ENCODE measurements at regions not wholly inside any gene's neighbourhood (a gene's known extent, or its start where the extent isn't known, plus 50 kb on each side); places are given as distances from the start of the nearest gene placed in this dataset.

DNA sequence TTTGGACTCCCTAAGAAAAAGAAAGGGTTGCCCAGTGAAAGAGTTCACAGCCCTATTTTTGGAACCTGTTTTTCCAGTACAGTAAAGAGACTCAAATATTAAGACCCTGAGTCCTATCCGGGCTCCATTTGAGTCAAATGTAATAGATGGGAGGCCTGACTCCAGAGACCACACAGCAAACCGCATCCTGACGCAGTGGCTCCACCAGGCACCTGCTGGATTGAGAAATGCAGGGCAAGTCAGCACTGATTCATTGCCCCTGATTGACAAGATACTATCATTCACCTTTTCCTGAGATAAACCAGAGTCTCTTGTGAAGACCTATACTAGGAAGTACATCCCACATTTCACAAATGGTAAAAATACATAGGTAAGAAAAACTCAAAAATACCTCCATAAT, 715.7 kb upstream of the SOX9 start:
- DNase-seq (ENCODE audit: low read depth in 2 of 3, low spot score in 1 of 3), result no peak

- no peak for DNase-seq (ENCODE audit: low read depth in 2 of 3, low spot score in 1 of 3)
Measured at GRCh38 chr17:71407981-71408380, 712.8 kb upstream of the SOX9 start.

- no peak for DNase-seq (ENCODE audit: low read depth in 2 of 3, low spot score in 1 of 3)
Measured at GRCh38 chr17:71409137-71409536, 711.7 kb upstream of the SOX9 start.

DNA sequence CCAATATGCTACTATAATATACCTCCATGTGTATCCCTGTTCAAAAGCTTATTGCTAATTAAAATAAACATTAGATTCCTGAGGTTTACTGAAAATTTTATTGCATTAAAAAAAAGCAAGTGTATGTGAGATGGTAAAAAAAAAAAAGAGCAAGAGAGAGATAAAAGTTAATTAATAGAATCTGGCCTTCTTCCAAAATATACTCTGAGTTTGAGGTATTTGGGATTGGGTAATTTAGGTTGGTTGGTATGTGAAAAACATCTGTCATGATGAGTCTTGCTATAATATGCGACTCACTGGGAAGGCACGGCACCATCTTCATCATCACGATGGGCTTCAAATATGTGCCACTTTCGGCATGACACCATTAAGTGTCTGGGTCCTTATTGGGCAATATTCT, 711.1 kb upstream of the SOX9 start:
- DNase-seq (ENCODE audit: low read depth in 2 of 3, low spot score in 1 of 3), result no peak

- DNase-seq (ENCODE audit: low read depth in 2 of 3, low spot score in 1 of 3), result no peak
Measured at GRCh38 chr17:71412803-71413202, 708.0 kb upstream of the SOX9 start.

DNA sequence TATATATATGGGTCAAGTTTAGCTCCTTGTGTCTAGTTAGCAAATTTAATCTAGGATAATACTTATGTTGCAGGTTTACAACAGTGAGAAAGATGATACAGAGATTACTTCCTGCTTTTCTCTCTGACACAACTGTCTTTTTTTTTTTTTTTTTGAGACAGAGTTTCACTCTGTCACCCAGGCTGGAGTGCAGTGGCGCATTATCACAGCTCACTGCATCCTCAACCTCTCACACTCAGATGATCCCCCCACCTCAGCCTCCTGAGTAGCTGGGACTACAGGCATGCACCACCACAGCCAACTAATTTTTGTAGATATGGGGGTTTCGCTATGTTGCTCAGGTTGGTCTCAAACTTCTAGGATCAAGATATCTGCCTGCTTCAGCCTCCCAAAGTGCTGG, 706.9 kb upstream of the SOX9 start:
- no peak for DNase-seq (ENCODE audit: low read depth in 2 of 3, low spot score in 1 of 3)

DNA sequence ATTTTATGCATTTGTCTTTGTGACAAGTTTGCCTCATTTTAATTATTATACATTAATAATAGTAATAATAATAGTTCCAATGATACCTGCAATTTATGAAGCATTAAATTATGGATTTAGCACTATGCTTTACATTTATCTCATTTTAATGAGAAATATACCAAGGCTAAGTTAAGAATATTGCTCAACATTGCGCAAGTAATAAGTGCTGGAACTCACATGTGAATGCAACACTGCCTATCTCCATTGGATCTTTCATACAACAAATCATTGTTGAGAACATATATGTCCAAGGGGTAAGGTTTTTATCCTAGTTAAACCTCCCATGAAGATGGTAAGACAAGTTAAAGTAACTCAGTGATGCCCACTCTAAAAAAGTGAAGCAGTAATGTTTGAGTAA, 703.7 kb upstream of the SOX9 start:
- no peak for DNase-seq (ENCODE audit: low read depth in 2 of 3, low spot score in 1 of 3)

- DNase-seq (ENCODE audit: low read depth in 2 of 3, low spot score in 1 of 3), result no peak
Measured at GRCh38 chr17:71422968-71423367, 697.9 kb upstream of the SOX9 start.

DNA sequence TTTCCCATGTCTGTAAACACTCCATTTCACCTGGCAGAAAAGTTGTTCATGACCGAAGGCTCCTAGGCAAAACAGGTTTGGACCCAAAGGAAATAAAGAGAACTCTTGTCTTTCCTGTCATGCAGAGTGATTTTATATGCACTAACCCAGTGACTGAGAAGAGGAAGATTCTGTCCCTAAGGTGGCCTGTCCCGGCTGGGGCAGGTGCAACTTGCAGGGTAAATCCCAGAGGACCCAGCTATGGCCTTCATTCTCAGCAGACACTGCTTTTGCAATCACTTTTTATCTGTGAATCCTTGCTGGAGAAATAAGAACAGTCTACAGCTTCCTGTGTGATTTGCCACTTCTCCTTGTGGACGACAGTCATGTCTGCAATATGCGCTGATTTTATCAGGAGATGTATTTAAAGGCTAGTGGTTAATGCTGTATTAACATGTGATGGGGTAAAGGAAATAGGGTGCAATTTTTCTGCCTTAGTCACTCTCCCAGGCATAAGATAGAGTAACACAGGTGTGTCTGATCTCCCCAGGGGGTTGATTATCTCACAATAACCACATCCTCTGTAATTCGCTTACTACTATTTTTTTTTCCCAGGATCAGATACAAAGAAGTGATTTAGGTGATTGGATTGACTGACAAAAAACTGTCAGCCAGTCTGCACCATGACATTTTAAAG, 696.8 kb upstream of the SOX9 start:
- no peak for DNase-seq (ENCODE audit: low read depth in 2 of 3, low spot score in 1 of 3)

GRCh38 chr17:71427801-71428200, 693.0 kb upstream of the SOX9 start:
- DNase-seq (ENCODE audit: low read depth in 2 of 3, low spot score in 1 of 3), result no peak

GRCh38 chr17:71428897-71429296, 691.9 kb upstream of the SOX9 start:
- no peak for DNase-seq (ENCODE audit: low read depth in 2 of 3, low spot score in 1 of 3)

- DNase-seq (ENCODE audit: low read depth in 2 of 3, low spot score in 1 of 3), result no peak
Measured at GRCh38 chr17:71430281-71430680, 690.5 kb upstream of the SOX9 start.

- DNase-seq (ENCODE audit: low read depth in 2 of 3, low spot score in 1 of 3), result no peak
Measured at GRCh38 chr17:71431146-71431545, 689.7 kb upstream of the SOX9 start.

DNA sequence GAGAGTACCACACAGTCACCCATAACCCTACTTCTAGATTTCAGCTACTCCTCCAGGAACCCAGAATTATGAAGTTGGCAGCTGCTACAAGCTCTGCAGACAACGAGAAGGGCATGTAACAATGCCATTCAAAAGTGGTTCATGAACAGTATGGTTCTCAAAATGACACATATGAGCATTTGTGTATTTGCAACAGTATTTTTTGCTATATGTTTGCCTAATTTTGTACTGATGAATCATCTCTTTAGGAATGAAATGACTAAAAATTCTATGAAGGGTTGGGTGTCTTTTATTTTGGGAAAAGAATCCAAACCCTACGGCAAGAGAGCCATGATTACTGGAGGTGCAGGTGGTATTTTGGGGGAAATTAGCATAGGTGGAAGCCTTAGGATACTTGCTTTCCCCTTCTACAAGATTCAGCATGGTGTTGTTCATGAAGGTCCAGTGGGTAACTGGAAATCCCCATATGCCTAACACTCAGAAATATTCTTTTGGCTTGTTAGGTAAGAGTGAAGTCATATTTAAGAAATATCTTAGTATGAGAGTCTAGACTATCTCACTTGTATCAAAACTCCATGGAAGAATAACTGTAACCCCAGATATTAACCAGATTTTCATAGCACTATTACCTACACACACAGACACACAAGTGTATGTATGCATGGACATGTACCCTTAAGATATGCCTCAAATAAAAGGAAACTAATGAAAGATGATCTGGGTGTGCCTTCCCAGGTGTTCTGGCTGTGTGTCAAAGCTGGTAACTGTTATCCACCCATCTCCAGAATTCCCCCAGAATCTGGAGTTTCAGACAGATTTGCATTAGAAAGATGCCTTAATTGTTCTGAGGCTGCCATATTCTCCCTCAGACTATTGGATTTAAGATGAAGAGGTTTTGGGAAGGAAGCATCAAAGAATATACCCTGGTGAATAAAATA, 688.2 kb upstream of the SOX9 start:
- no peak for DNase-seq (ENCODE audit: low read depth in 2 of 3, low spot score in 1 of 3)

DNA sequence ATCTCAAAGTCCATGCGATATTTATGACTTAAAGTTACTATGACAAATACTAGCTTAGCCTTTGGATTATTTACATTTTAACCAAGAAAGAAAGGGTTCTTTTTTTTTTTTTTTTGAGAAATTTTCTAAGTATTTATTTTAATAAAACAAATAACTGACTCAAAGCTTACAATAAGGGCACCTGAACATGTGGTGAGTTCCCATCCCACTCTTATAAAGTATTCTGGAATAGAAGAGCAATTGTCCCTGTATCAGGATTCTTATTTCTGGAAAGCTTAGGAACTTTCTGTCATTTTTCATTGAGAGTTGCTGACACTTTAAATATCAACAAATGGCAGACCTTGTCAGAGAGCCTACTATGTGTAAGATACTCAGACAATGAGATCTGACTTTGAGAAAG, 686.1 kb upstream of the SOX9 start:
- no peak for DNase-seq (ENCODE audit: low read depth in 2 of 3, low spot score in 1 of 3)

- DNase-seq (ENCODE audit: low read depth in 2 of 3, low spot score in 1 of 3), result no peak
Measured at GRCh38 chr17:71436479-71436878, 684.3 kb upstream of the SOX9 start.

DNA sequence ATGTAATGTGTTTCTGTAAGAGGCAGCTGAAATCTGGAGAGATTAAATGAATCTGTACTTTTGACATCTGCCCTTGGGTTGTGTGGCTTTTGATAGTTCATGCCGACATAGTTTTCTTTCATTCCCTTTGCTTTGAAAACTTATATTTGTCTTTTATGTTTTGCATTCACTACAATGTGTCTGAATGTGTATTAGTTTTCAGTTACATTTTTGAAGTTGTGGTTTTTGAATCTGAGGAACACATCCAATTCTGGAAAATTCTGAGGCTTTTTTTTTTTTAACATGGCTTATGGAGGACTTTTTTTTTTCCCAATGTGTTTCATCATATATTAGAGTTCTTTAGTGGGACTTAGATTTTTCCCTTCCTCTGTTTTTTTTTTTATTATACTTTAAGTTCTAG, 683.7 kb upstream of the SOX9 start:
- no peak for DNase-seq (ENCODE audit: low read depth in 2 of 3, low spot score in 1 of 3)

DNA sequence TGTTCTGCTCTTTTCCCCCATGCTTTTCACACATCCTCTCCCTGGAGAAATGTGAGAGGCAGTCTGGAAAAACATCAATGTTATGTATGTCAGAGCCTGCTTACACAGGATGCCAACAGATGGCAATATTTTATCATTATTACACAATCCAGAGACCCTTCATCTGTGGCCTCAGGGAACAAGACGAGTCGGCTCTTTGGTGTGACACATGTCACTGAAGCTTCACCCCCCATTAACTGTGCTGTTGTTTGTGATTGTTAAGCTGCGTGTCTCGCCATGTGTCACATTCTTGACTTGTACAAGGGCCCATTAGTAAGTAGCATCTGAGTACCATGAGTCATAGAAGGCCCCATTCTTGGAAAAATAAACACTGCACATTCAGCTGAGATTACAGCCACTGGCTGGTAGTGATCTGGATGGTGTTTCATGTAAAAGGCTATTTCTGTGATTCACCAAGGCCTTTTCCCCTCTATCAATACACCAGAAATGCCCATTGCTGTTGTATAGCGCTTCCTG, 682.1 kb upstream of the SOX9 start:
- DNase-seq (ENCODE audit: low read depth in 2 of 3, low spot score in 1 of 3), result no peak

- no peak for DNase-seq (ENCODE audit: low read depth in 2 of 3, low spot score in 1 of 3)
Measured at GRCh38 chr17:71440513-71440912, 680.3 kb upstream of the SOX9 start.

DNA sequence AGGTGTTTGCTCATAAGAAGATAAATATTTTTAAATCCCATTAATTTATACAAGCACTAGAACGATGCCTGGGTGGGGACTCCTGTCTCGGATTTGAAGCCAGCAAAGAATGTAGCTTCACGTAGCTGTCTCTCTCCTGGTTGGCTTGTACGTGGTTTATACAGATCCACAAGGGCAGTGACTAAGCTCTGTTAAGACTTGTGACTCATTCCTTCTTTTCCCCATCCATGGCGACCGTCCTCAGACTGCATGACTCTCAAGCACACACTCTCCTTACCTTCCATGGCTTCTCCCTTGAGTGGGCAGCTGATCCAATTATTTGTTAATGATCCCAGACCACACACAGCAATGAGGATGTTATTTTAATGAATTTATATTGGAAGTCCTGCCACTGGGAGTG, 679.7 kb upstream of the SOX9 start:
- no peak for DNase-seq (ENCODE audit: low read depth in 2 of 3, low spot score in 1 of 3)

DNA sequence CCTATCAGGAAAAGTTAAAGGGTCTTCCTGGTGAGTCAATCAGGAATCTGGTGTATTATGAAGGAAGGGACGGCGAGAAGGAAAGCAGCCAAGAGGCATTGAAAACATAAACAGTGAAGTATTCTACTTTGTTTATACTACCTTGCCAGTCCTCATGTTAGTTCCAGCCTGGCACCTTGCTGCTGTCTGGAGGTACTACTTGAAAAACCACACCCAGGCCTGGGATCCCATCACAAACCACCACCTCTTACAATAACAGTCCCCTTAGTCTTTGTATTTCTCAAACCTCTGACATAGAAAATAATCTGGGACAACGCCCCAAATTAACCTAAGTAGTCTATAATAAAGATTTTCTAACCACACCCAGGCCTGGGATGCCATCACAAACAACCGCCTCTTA, 676.7 kb upstream of the SOX9 start:
- DNase-seq (ENCODE audit: low read depth in 2 of 3, low spot score in 1 of 3), result no peak

DNA sequence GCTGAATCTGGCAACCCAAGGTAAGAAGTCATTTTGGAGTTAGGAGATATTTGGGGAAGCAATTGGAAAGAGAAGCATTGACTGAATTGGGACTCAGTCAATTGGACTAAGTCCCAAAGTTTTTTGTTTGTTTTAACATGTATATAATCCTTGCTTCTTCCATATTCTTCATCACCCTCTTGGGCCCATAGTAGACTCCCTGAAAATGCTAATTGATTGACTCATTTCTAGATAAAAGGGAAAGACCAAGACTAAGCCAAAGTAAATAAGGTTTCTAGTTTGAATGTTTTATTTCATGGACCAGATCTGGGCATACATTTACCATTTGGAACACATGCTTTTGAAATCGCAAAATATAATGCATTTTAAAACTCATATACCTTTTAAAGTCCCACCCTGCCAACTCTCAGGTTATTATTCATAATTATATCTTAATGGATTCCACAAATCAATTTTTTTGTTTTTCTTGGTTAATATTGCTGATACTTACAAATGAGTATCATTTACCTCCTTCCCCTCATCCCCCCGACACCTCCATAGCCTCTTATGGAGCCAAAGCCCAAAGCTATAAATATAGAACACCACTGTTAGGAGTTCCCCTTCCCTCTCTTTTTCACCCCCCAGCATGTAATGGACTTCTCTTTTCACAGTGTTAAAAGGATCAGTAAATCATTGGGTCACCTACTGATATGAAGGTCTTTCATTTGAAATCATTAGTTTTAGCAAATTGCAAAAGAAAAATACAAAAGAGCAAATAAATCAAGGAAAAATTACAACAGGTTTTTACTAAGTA, 674.0 kb upstream of the SOX9 start:
- DNase-seq (ENCODE audit: low read depth in 2 of 3, low spot score in 1 of 3), result no peak
